Fibroblast of lung (primary cell): ENCODE measurements at regions not wholly inside any gene's neighbourhood (a gene's known extent, or its start where the extent isn't known, plus 50 kb on each side); places are given as distances from the start of the nearest gene placed in this dataset.

Source experiments
- DNase-seq, 2 donors: peaks; one replicate each; pipeline versions ENCODE4 v3.0.0 to v3.0.0-alpha.2; 2010; ENCODE audit warnings: low read depth in 2 of 2
- H2AFZ ChIP-seq: 2 replicates; pipeline ENCODE4 v1.5.1; 2012; ENCODE audit warnings: low read length, control low read depth, inconsistent platforms
- H3K27ac ChIP-seq: 2 replicates; pipeline ENCODE4 v1.5.1; 2011; ENCODE audit warnings: low read length, control low read depth; ENCODE audit not compliant: insufficient read depth
- H3K27me3 ChIP-seq: 2 replicates; pipeline ENCODE4 v1.5.1; 2011; ENCODE audit warnings: mild to moderate bottlenecking, low read length; ENCODE audit not compliant: control insufficient read depth, insufficient read depth
- H3K36me3 ChIP-seq: 2 replicates; pipeline ENCODE4 v1.5.1; 2011; ENCODE audit warnings: low read length; ENCODE audit not compliant: control insufficient read depth, insufficient read depth
- H3K4me1 ChIP-seq: 2 replicates; pipeline ENCODE4 v1.5.1; 2011; ENCODE audit warnings: low read length; ENCODE audit not compliant: control insufficient read depth, insufficient read depth; ENCODE audit errors: extremely low read depth
- H3K4me2 ChIP-seq: 2 replicates; pipeline ENCODE4 v1.5.1; 2011; ENCODE audit warnings: low read length, control low read depth; ENCODE audit not compliant: insufficient read depth; ENCODE audit errors: extremely low read depth
- H3K4me3 ChIP-seq, 4 experiments: fragments of 200-600 bp in 1 of 4; sonication (generic) in 1 of 4; replicated peaks in 1 of 4; 2 replicates each; pipeline ENCODE4 v1.5.1; 2011 to 2016; ENCODE audit warnings: low read length in 4 of 4, low read depth in 3 of 4, mild to moderate bottlenecking in 3 of 4, control low read depth in 2 of 4, inconsistent platforms in 1 of 4, mixed read lengths in 1 of 4; ENCODE audit not compliant: insufficient read depth in 1 of 4; ENCODE audit errors: control extremely low read depth in 1 of 4
- H3K79me2 ChIP-seq: 2 replicates; pipeline ENCODE4 v1.5.1; 2012; ENCODE audit warnings: mild to moderate bottlenecking, low read length, inconsistent platforms; ENCODE audit not compliant: control insufficient read depth, insufficient read depth
- H3K9ac ChIP-seq: 2 replicates; pipeline ENCODE4 v1.5.1; 2011; ENCODE audit warnings: mild to moderate bottlenecking, low read length, control low read depth; ENCODE audit not compliant: insufficient read depth
- H3K9me3 ChIP-seq: 2 replicates; pipeline ENCODE4 v1.5.1; 2012; ENCODE audit warnings: low read depth, low read length; ENCODE audit not compliant: control insufficient read depth, insufficient read depth
- H4K20me1 ChIP-seq: 2 replicates; pipeline ENCODE4 v1.5.1; 2011; ENCODE audit warnings: low read length; ENCODE audit not compliant: control insufficient read depth, insufficient read depth; ENCODE audit errors: extremely low read depth
- CTCF ChIP-seq, 2 donors: IDR thresholded peaks in 1 of 2; conservative IDR thresholded peaks in 1 of 2; 1 replicate in 1 of 2; 2 replicates in 1 of 2; pipeline ENCODE4 v1.5.1; 2011 to 2012; ENCODE audit warnings: low read length in 2 of 2, control low read depth in 1 of 2, inconsistent platforms in 1 of 2, low read depth in 1 of 2, mild to moderate bottlenecking in 1 of 2
- EZH2 ChIP-seq: IDR thresholded peaks from 2 replicates; pipeline ENCODE4 v1.5.1; 2012; ENCODE audit warnings: low read length, control low read depth, mild to moderate bottlenecking; ENCODE audit errors: missing control alignments

GRCh38 chr11:32315121-32315520 lies 120.2 kb downstream of the WT1 start:
- Histone ChIP-seq H3K9me3 (no peaks in the 10 kb centered on the region), H3K36me3 (no peaks in the 10 kb centered on the region), H3K27me3 (no peaks in the 10 kb centered on the region), H3K9ac (no peak overlapping the region), H3K79me2 (no peaks in the 10 kb centered on the region), H3K4me3 (no peak overlapping the region), H3K4me1 (no peaks in the 10 kb centered on the region), H4K20me1 (no peaks in the 10 kb centered on the region), H3K4me2 (no peak overlapping the region), H3K27ac (no peak overlapping the region), H2AFZ (no peak overlapping the region)
- TF ChIP-seq EZH2 (no peak), CTCF (conservative IDR thresholded peaks at IDR 0.05 in 1 of 2, IDR thresholded peaks at IDR 0.05 in 1 of 2; ENCODE audit: low read depth in 1 of 2, low read length in 2 of 2) (no peak)
- no peak for DNase-seq

- Histone ChIP-seq H3K4me1 (no peaks in the 10 kb centered on the region), H3K9ac (no peak overlapping the region), H3K9me3 (no peaks in the 10 kb centered on the region), H4K20me1 (no peaks in the 10 kb centered on the region), H3K4me3 (no peak overlapping the region), H3K79me2 (no peaks in the 10 kb centered on the region), H3K27ac (no peak overlapping the region), H3K27me3 (no peaks in the 10 kb centered on the region), H2AFZ (no peak overlapping the region), H3K4me2 (no peak overlapping the region), H3K36me3 (no peaks in the 10 kb centered on the region)
- DNase-seq, result no peak
- no peak for TF ChIP-seq EZH2
- no peak for TF ChIP-seq CTCF (conservative IDR thresholded peaks at IDR 0.05 in 1 of 2, IDR thresholded peaks at IDR 0.05 in 1 of 2; ENCODE audit: low read depth in 1 of 2, low read length in 2 of 2)
Observed at GRCh38 chr11:32316232-32316631, 119.1 kb downstream of the WT1 start.

- H3K27ac ChIP-seq, result no peak overlapping the region
- no peaks in the 10 kb centered on the region for H3K27me3 ChIP-seq
- no peak overlapping the region for H2AFZ ChIP-seq
- no peaks in the 10 kb centered on the region for H3K9me3 ChIP-seq
- H3K4me2 ChIP-seq, result no peak overlapping the region
- no peaks in the 10 kb centered on the region for H3K36me3 ChIP-seq
- TF ChIP-seq EZH2 (no peak), CTCF (conservative IDR thresholded peaks at IDR 0.05 in 1 of 2, IDR thresholded peaks at IDR 0.05 in 1 of 2; ENCODE audit: low read depth in 1 of 2, low read length in 2 of 2) (no peak)
- peak; percentile 24 to 40 for DNase-seq
- H3K4me3 ChIP-seq, result no peak overlapping the region
- H3K4me1 ChIP-seq, result no peaks in the 10 kb centered on the region
- H3K9ac ChIP-seq, result no peak overlapping the region
- H4K20me1 ChIP-seq, result no peaks in the 10 kb centered on the region
- H3K79me2 ChIP-seq, result no peaks in the 10 kb centered on the region
Observed at GRCh38 chr11:32316858-32317642, 118.3 kb downstream of the WT1 start.
